ENCODE measurements at regions not wholly inside any gene's neighbourhood (a gene's known extent, or its start where the extent isn't known, plus 50 kb on each side); places are given as distances from the start of the nearest gene placed in this dataset.

GRCh38 chr5:115372146-115372545 lies 75.7 kb upstream of the CCDC112 start:
- no peak for DNase-seq

GRCh38 chr5:115369430-115370144 lies 73.1 kb upstream of the CCDC112 start:
- no peak for DNase-seq

GRCh38 chr5:115366223-115366622 lies 69.8 kb upstream of the CCDC112 start:
- no peak for DNase-seq

GRCh38 chr5:115363879-115364278 lies 67.4 kb upstream of the CCDC112 start:
- no peak for DNase-seq

- DNase-seq: no peak
These were observed 63.7 kb upstream of the CCDC112 start for GRCh38 chr5:115360046-115360685.

- no peak for DNase-seq
These were observed 59.4 kb upstream of the CCDC112 start for GRCh38 chr5:115355767-115356381.

GRCh38 chr5:115355095-115355494 lies 58.6 kb upstream of the CCDC112 start:
- DNase-seq: no peak

- DNase-seq: no peak
These were observed 57.8 kb upstream of the CCDC112 start for GRCh38 chr5:115354246-115354645.

- DNase-seq: no peak
These were observed 56.1 kb upstream of the CCDC112 start for GRCh38 chr5:115352571-115352970.

- DNase-seq: no peak
These were observed 55.1 kb upstream of the CCDC112 start for GRCh38 chr5:115351356-115352195.

- no peak for DNase-seq
These were observed 54.4 kb upstream of the CCDC112 start for GRCh38 chr5:115350894-115351293.

- no peak for DNase-seq
These were observed 52.8 kb upstream of the CCDC112 start for GRCh38 chr5:115349001-115349817.

- no peak for DNase-seq
These were observed 51.7 kb upstream of the CCDC112 start for GRCh38 chr5:115348175-115348574.

Data from CD4-positive, alpha-beta T cell treated with Interferon gamma for 1 hour (primary cell).